ENCODE measurements at regions not wholly inside any gene's neighbourhood (a gene's known extent, or its start where the extent isn't known, plus 50 kb on each side); places are given as distances from the start of the nearest gene placed in this dataset.

DNA sequence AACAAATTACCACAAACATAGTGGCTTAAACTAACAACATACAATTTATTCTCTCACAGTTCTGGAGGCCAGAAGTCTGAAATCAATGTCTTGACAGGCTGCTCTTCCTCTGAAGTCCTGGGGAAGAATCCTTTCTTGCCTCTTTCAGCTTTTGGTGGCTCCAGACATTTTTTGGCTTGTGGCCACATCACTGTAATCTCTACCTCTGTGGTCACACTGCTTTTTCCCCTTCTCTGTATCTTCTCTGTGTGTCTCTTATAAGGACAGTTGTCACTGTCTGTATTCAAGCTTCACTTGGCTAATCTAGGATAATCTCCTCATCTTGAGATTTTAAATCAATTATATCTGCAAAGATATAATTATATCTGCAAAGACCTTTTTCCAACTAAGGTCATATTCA is 80.3 kb upstream of the ABHD2 start:
- ChIA-PET CTCF (interaction anchor here (1.3 to 2.4 kb wide), 3 partner anchors 11 to 350 kb away, joined by 4 to 11 read pairs (median 4); no protein-coding TSS in a partner anchor), POLR2A (no interaction called here)
- no peak for TF ChIP-seq CTCF (IDR thresholded peaks at IDR 0.05; ENCODE audit: insufficient read depth, low read length, missing control alignments)
- H3K4me3 ChIP-seq (ENCODE audit: low read depth, low read length): no peak overlapping the region
- DNase-seq (ENCODE audit: low read depth, low spot score): no peak

- H3K4me3 ChIP-seq (ENCODE audit: low read depth, low read length): no peak overlapping the region
- POLR2A ChIA-PET: no interaction called here
- CTCF ChIA-PET: interaction anchor here (1.1 to 2.4 kb wide), 4 partner anchors 10 to 351 kb away, joined by 3 to 11 read pairs (median 4); no protein-coding TSS in a partner anchor
- DNase-seq (ENCODE audit: low read depth, low spot score): no peak
- TF ChIP-seq CTCF (IDR thresholded peaks at IDR 0.05; ENCODE audit: insufficient read depth, low read length, missing control alignments): no peak
These were observed 79.2 kb upstream of the ABHD2 start for GRCh38 chr15:89009080-89009479.

GRCh38 chr15:89015412-89016097 is 72.7 kb upstream of the ABHD2 start:
- CTCF ChIA-PET: interaction anchor here (0.9 to 2.2 kb wide), 9 partner anchors 8 to 162 kb away, joined by 3 to 8 read pairs (median 3); no protein-coding TSS in a partner anchor
- H3K4me3 ChIP-seq (ENCODE audit: low read depth, low read length): no peak overlapping the region
- no peak for TF ChIP-seq CTCF (IDR thresholded peaks at IDR 0.05; ENCODE audit: insufficient read depth, low read length, missing control alignments)
- DNase-seq (ENCODE audit: low read depth, low spot score): no peak
- POLR2A ChIA-PET: interaction anchor here (0.6 kb wide), 1 partner anchor 144 kb away, joined by 3 read pairs; no protein-coding TSS in a partner anchor

DNA sequence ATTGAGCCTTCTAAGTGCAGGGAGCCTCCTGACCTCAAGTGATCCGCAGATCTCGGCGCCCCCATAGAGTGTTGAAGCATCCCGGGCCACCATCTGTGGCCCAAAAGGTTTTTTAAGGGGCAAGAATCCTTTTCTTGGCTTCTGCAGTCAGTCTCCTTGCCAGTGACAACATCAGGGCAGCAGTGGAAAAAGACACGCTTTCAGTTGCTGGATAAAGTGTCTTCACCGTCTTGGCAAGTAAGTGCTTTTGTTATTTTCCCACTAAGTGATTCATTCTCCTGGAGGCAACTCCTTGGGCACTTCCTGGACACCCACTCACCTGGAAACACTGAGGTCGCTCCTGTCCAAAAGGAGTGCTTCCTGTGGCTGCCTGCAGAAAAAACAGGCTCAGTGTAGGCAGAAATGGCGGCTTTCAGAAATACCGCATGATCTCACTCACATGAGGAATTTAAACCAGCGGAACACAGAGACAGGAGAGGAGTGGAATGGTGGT is 71.7 kb upstream of the ABHD2 start:
- ChIA-PET POLR2A (no interaction called here), CTCF (interaction anchor here (0.7 to 8.5 kb wide), 10 partner anchors 11 to 161 kb away, joined by 3 to 148 read pairs (median 4); partner anchors contain the start of gene HAPLN3)
- no peak overlapping the region for H3K4me3 ChIP-seq (ENCODE audit: low read depth, low read length)
- no peak for TF ChIP-seq CTCF (IDR thresholded peaks at IDR 0.05; ENCODE audit: insufficient read depth, low read length, missing control alignments)
- DNase-seq (ENCODE audit: low read depth, low spot score): no peak

GRCh38 chr15:89017370-89018066 is 70.7 kb upstream of the ABHD2 start:
- POLR2A ChIA-PET: interaction anchor here (1.1 to 1.2 kb wide), 2 partner anchors 112 to 121 kb away, joined by 3 to 6 read pairs; no protein-coding TSS in a partner anchor
- peak; percentile 69 for DNase-seq (ENCODE audit: low read depth, low spot score)
- peak overlapping the region; percentile 45 for H3K4me3 ChIP-seq (ENCODE audit: low read depth, low read length)

More at GRCh38 chr15:89017370-89018066, 70.7 kb upstream of the ABHD2 start:
- peak; percentile 82 for TF ChIP-seq CTCF (IDR thresholded peaks at IDR 0.05; ENCODE audit: insufficient read depth, low read length, missing control alignments)
- CTCF ChIA-PET: interaction anchor here (0.7 to 8.5 kb wide), 14 partner anchors 9 to 160 kb away, joined by 3 to 148 read pairs (median 4); partner anchors contain the start of gene HAPLN3

Measured in AG04449 (cell line).